H7 (cell line): ENCODE measurements at regions not wholly inside any gene's neighbourhood (a gene's known extent, or its start where the extent isn't known, plus 50 kb on each side); places are given as distances from the start of the nearest gene placed in this dataset.
"Not testable (repeated sequence)": the region's sequence is repeated elsewhere in the genome, so short reads cannot be mapped to it uniquely, and the experiment has no call there.

Experiments
- DNase-seq: peaks from one replicate; pipeline ENCODE4 v3.0.0; 2012
- H3K27me3 ChIP-seq: 2 replicates; pipeline ENCODE4 v1.6.0; 2011; ENCODE audit warnings: mild to moderate bottlenecking, low read length; ENCODE audit not compliant: control insufficient read depth, insufficient read depth
- H3K36me3 ChIP-seq: replicated peaks from 2 replicates; pipeline ENCODE4 v1.5.1; 2011; ENCODE audit warnings: low read length; ENCODE audit not compliant: control insufficient read depth, insufficient read depth
- H3K4me3 ChIP-seq: 2 replicates; pipeline ENCODE4 v1.5.1; 2011; ENCODE audit warnings: low read depth, mild to moderate bottlenecking, control low read depth, low read length, moderate library complexity; ENCODE audit not compliant: insufficient read depth

GRCh38 chr18:76620321-76621170, 125.5 kb upstream of the ZNF516 start:
- H3K36me3 ChIP-seq, result no peaks in the 10 kb centered on the region
- H3K27me3 ChIP-seq, result peaks cover 4% of the 10 kb centered on the region; the same call in 1 of the 2 replicates
- peak overlapping the region; percentile 40 for H3K4me3 ChIP-seq
- DNase-seq, result peak; percentile 93

- peak overlapping the region; percentile 40 for H3K4me3 ChIP-seq
- peak; percentile 82 for DNase-seq
- no peaks in the 10 kb centered on the region for H3K36me3 ChIP-seq
- peaks cover 4% of the 10 kb centered on the region for H3K27me3 ChIP-seq
Observed at GRCh38 chr18:76619621-76620315, 124.7 kb upstream of the ZNF516 start.

GRCh38 chr18:76619261-76619620, 124.2 kb upstream of the ZNF516 start:
- Histone ChIP-seq H3K36me3 (no peaks in the 10 kb centered on the region), H3K4me3 (no peak overlapping the region), H3K27me3 (peaks cover 4% of the 10 kb centered on the region)
- peak; percentile 63 for DNase-seq

GRCh38 chr18:76618721-76619120, 123.7 kb upstream of the ZNF516 start:
- Histone ChIP-seq H3K27me3 (peaks cover 4% of the 10 kb centered on the region), H3K36me3 (no peaks in the 10 kb centered on the region)
- no peak for DNase-seq

GRCh38 chr18:76616373-76616772, 121.3 kb upstream of the ZNF516 start:
- H3K4me3 ChIP-seq, result no peak overlapping the region

More at GRCh38 chr18:76618721-76619120, 123.7 kb upstream of the ZNF516 start:
- H3K4me3 ChIP-seq, result no peak overlapping the region

GRCh38 chr18:76615065-76615733, 120.2 kb upstream of the ZNF516 start:
- no peaks in the 10 kb centered on the region for H3K36me3 ChIP-seq
- H3K4me3 ChIP-seq, result no peak overlapping the region
- DNase-seq, result no peak
- H3K27me3 ChIP-seq, result peaks cover 4% of the 10 kb centered on the region

More at GRCh38 chr18:76616373-76616772, 121.3 kb upstream of the ZNF516 start:
- Histone ChIP-seq H3K27me3 (peaks cover 4% of the 10 kb centered on the region), H3K36me3 (no peaks in the 10 kb centered on the region)
- DNase-seq, result no peak

GRCh38 chr18:76613755-76614120, 118.7 kb upstream of the ZNF516 start:
- DNase-seq, result no peak
- H3K36me3 ChIP-seq, result no peaks in the 10 kb centered on the region
- H3K27me3 ChIP-seq, result peaks cover 4% of the 10 kb centered on the region
- H3K4me3 ChIP-seq, result no peak overlapping the region

GRCh38 chr18:76613053-76613754, 118.2 kb upstream of the ZNF516 start:
- no peak for DNase-seq
- H3K27me3 ChIP-seq, result peaks cover 1% of the 10 kb centered on the region
- no peaks in the 10 kb centered on the region for H3K36me3 ChIP-seq
- no peak overlapping the region for H3K4me3 ChIP-seq

GRCh38 chr18:76611750-76612045, 116.7 kb upstream of the ZNF516 start:
- H3K4me3 ChIP-seq, H3K36me3 ChIP-seq, DNase-seq, H3K27me3 ChIP-seq: not testable (repeated sequence)

- Histone ChIP-seq H3K27me3 (no peaks in the 10 kb centered on the region; the same call in 1 of the 2 replicates), H3K4me3 (no peak overlapping the region), H3K36me3 (no peaks in the 10 kb centered on the region)
- peak; percentile 59 for DNase-seq
Observed at GRCh38 chr18:76610933-76611749, 116.1 kb upstream of the ZNF516 start.

- Histone ChIP-seq H3K4me3 (no peak overlapping the region), H3K27me3 (no peaks in the 10 kb centered on the region; the same call in 1 of the 2 replicates), H3K36me3 (no peaks in the 10 kb centered on the region)
- DNase-seq, result no peak
Observed at GRCh38 chr18:76610012-76610411, 115.0 kb upstream of the ZNF516 start.

GRCh38 chr18:76605341-76605929, 110.4 kb upstream of the ZNF516 start:
- DNase-seq, result no peak
- no peaks in the 10 kb centered on the region for H3K27me3 ChIP-seq

GRCh38 chr18:76604935-76605240, 109.8 kb upstream of the ZNF516 start:
- DNase-seq, result no peak
- H3K27me3 ChIP-seq, result no peaks in the 10 kb centered on the region
- no peak overlapping the region for H3K4me3 ChIP-seq
- H3K36me3 ChIP-seq, result no peaks in the 10 kb centered on the region

More at GRCh38 chr18:76605341-76605929, 110.4 kb upstream of the ZNF516 start:
- Histone ChIP-seq H3K4me3 (no peak overlapping the region), H3K36me3 (no peaks in the 10 kb centered on the region)
